ENCODE measurements at regions not wholly inside any gene's neighbourhood (a gene's known extent, or its start where the extent isn't known, plus 50 kb on each side); places are given as distances from the start of the nearest gene placed in this dataset.

- TF ChIP-seq FOXP2 (optimal IDR thresholded peaks at IDR 0.05; ENCODE audit: borderline replicate concordance, extremely low read depth, extremely low read length, insufficient read depth) (no peak), TAF1 (IDR thresholded peaks at IDR 0.05; ENCODE audit: borderline replicate concordance, insufficient read depth, low read length) (no peak), POLR2AphosphoS5 (IDR thresholded peaks at IDR 0.05; ENCODE audit: low read depth, low read length) (no peak), SIN3A (IDR thresholded peaks at IDR 0.05; ENCODE audit: borderline replicate concordance, insufficient read depth, low read length) (no peak), REST (IDR thresholded peaks at IDR 0.05; ENCODE audit: insufficient read depth in 1 of 2, low read depth in 2 of 2, low read length in 2 of 2) (no peak)
Observed at GRCh38 chr6:6968731-6969552, 138.8 kb upstream of the RREB1 start.

GRCh38 chr6:6969761-6970223, 138.0 kb upstream of the RREB1 start:
- TF ChIP-seq TAF1 (IDR thresholded peaks at IDR 0.05; ENCODE audit: borderline replicate concordance, insufficient read depth, low read length), result no peak

- TF ChIP-seq TAF1 (IDR thresholded peaks at IDR 0.05; ENCODE audit: borderline replicate concordance, insufficient read depth, low read length) (no peak), SIN3A (IDR thresholded peaks at IDR 0.05; ENCODE audit: borderline replicate concordance, insufficient read depth, low read length) (no peak), REST (IDR thresholded peaks at IDR 0.05; ENCODE audit: insufficient read depth in 1 of 2, low read depth in 2 of 2, low read length in 2 of 2) (no peak), FOXP2 (optimal IDR thresholded peaks at IDR 0.05; ENCODE audit: borderline replicate concordance, extremely low read depth, extremely low read length, insufficient read depth) (no peak), POLR2AphosphoS5 (IDR thresholded peaks at IDR 0.05; ENCODE audit: low read depth, low read length) (no peak)
Observed at GRCh38 chr6:6970851-6971250, 136.9 kb upstream of the RREB1 start.

- TF ChIP-seq TAF1 (IDR thresholded peaks at IDR 0.05; ENCODE audit: borderline replicate concordance, insufficient read depth, low read length) (no peak), REST (IDR thresholded peaks at IDR 0.05; ENCODE audit: insufficient read depth in 1 of 2, low read depth in 2 of 2, low read length in 2 of 2) (no peak), POLR2AphosphoS5 (IDR thresholded peaks at IDR 0.05; ENCODE audit: low read depth, low read length) (no peak), SIN3A (IDR thresholded peaks at IDR 0.05; ENCODE audit: borderline replicate concordance, insufficient read depth, low read length) (no peak), FOXP2 (optimal IDR thresholded peaks at IDR 0.05; ENCODE audit: borderline replicate concordance, extremely low read depth, extremely low read length, insufficient read depth) (no peak)
Observed at GRCh38 chr6:6971369-6971768, 136.4 kb upstream of the RREB1 start.

GRCh38 chr6:6972456-6972855, 135.3 kb upstream of the RREB1 start:
- TF ChIP-seq POLR2AphosphoS5 (IDR thresholded peaks at IDR 0.05; ENCODE audit: low read depth, low read length), result no peak

GRCh38 chr6:6973721-6974120, 134.0 kb upstream of the RREB1 start:
- no peak for TF ChIP-seq POLR2AphosphoS5 (IDR thresholded peaks at IDR 0.05; ENCODE audit: low read depth, low read length)
- no peak for TF ChIP-seq TAF1 (IDR thresholded peaks at IDR 0.05; ENCODE audit: borderline replicate concordance, insufficient read depth, low read length)
- TF ChIP-seq FOXP2 (optimal IDR thresholded peaks at IDR 0.05; ENCODE audit: borderline replicate concordance, extremely low read depth, extremely low read length, insufficient read depth), result no peak
- TF ChIP-seq SIN3A (IDR thresholded peaks at IDR 0.05; ENCODE audit: borderline replicate concordance, insufficient read depth, low read length), result no peak
- TF ChIP-seq REST (IDR thresholded peaks at IDR 0.05; ENCODE audit: insufficient read depth in 1 of 2, low read depth in 2 of 2, low read length in 2 of 2), result no peak
